ENCODE measurements at regions not wholly inside any gene's neighbourhood (a gene's known extent, or its start where the extent isn't known, plus 50 kb on each side); places are given as distances from the start of the nearest gene placed in this dataset.
"Not testable (repeated sequence)": the region's sequence is repeated elsewhere in the genome, so short reads cannot be mapped to it uniquely, and the experiment has no call there.

- TF ChIP-seq CREB5 (CRISPR knock-in tag; IDR thresholded peaks at IDR 0.05; ENCODE audit: low read depth); PATZ1 (CRISPR knock-in tag; IDR thresholded peaks at IDR 0.05; ENCODE audit: borderline replicate concordance); TCF4 (CRISPR knock-in tag; IDR thresholded peaks at IDR 0.05; ENCODE audit: borderline replicate concordance); RARB (CRISPR knock-in tag; IDR thresholded peaks at IDR 0.05); ZNF8 (CRISPR knock-in tag; IDR thresholded peaks at IDR 0.05): not testable (repeated sequence)
Measured at GRCh38 chr9:41772541-41772940, 356.7 kb downstream of the CNTNAP3B start.

Data from SK-N-SH treated with all-trans-retinoic acid at 6 μM for 48 hours (cell line).